ENCODE measurements at regions not wholly inside any gene's neighbourhood (a gene's known extent, or its start where the extent isn't known, plus 50 kb on each side); places are given as distances from the start of the nearest gene placed in this dataset.

- H3K9me2 ChIP-seq (replicated peaks; ENCODE audit: control insufficient read depth, low read length) = no peaks in the 10 kb centered on the region
Observed at GRCh38 chr4:14583752-14584151, 418.5 kb upstream of the CPEB2 start.

GRCh38 chr4:14592950-14593349 lies 409.3 kb upstream of the CPEB2 start:
- H3K9me3 ChIP-seq (ENCODE audit: control insufficient read depth, insufficient read depth, low read length) = no peaks in the 10 kb centered on the region
- no peak overlapping the region for H3K27ac ChIP-seq (ENCODE audit: low read depth, low read length)
- H4K20me1 ChIP-seq (ENCODE audit: control insufficient read depth, insufficient read depth, low read depth, low read length) = no peaks in the 10 kb centered on the region
- no peaks in the 10 kb centered on the region for H3K4me1 ChIP-seq (ENCODE audit: control insufficient read depth, low read length)
- H3K4me2 ChIP-seq (ENCODE audit: low read length) = no peak overlapping the region
- TF ChIP-seq EZH2phosphoT487 (IDR thresholded peaks at IDR 0.05; ENCODE audit: borderline replicate concordance, low read length) (no peak), CTCF (IDR thresholded peaks at IDR 0.05; ENCODE audit: low read depth, low read length, poor library complexity, severe bottlenecking) (no peak)
- H3K36me3 ChIP-seq (ENCODE audit: control insufficient read depth, low read length) = no peaks in the 10 kb centered on the region
- no peak overlapping the region for H3K4me3 ChIP-seq (ENCODE audit: low read length)
- no peaks in the 10 kb centered on the region for H3K9me2 ChIP-seq (replicated peaks; ENCODE audit: control insufficient read depth, low read length)
- no peaks in the 10 kb centered on the region for H3K27me3 ChIP-seq (ENCODE audit: control insufficient read depth, low read length)
- H3K79me2 ChIP-seq (ENCODE audit: control insufficient read depth, low read length) = no peaks in the 10 kb centered on the region
- H3F3A ChIP-seq (ENCODE audit: control insufficient read depth, insufficient read depth) = no peaks in the 10 kb centered on the region

More at GRCh38 chr4:14583752-14584151, 418.5 kb upstream of the CPEB2 start:
- no peak for TF ChIP-seq CTCF (IDR thresholded peaks at IDR 0.05; ENCODE audit: low read depth, low read length, poor library complexity, severe bottlenecking)
- TF ChIP-seq EZH2phosphoT487 (IDR thresholded peaks at IDR 0.05; ENCODE audit: borderline replicate concordance, low read length) = no peak
- H3K27me3 ChIP-seq (ENCODE audit: control insufficient read depth, low read length) = no peaks in the 10 kb centered on the region
- no peak overlapping the region for H3K4me2 ChIP-seq (ENCODE audit: low read length)
- no peaks in the 10 kb centered on the region for H3K36me3 ChIP-seq (ENCODE audit: control insufficient read depth, low read length)
- no peak overlapping the region for H3K27ac ChIP-seq (ENCODE audit: low read depth, low read length)
- H4K20me1 ChIP-seq (ENCODE audit: control insufficient read depth, insufficient read depth, low read depth, low read length) = no peaks in the 10 kb centered on the region
- no peaks in the 10 kb centered on the region for H3F3A ChIP-seq (ENCODE audit: control insufficient read depth, insufficient read depth)
- H3K79me2 ChIP-seq (ENCODE audit: control insufficient read depth, low read length) = no peaks in the 10 kb centered on the region
- no peak overlapping the region for H3K4me3 ChIP-seq (ENCODE audit: low read length)
- no peaks in the 10 kb centered on the region for H3K9me3 ChIP-seq (ENCODE audit: control insufficient read depth, insufficient read depth, low read length)
- H3K4me1 ChIP-seq (ENCODE audit: control insufficient read depth, low read length) = no peaks in the 10 kb centered on the region

DNA sequence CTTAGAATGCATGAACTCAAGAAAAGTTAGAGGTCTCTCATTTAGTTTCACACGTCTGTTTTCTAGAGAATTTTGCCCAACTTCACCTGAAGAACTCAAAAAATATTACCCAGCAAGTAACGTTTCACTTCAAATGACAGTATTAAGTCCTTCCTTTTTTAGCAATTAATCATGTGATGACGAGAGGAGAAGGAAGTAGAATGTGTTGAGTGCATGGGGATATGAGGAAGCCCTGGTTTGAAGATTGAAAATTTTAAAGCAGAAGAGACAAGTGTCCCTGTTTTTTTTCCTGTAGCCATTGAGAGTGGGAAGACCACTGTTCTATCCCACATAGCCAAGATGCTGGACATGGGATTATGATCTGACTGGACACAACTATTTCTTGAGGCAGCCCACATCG lies 406.3 kb upstream of the CPEB2 start:
- Histone ChIP-seq H3K4me1 (ENCODE audit: control insufficient read depth, low read length) (no peaks in the 10 kb centered on the region), H3K36me3 (ENCODE audit: control insufficient read depth, low read length) (no peaks in the 10 kb centered on the region), H3K27me3 (ENCODE audit: control insufficient read depth, low read length) (no peaks in the 10 kb centered on the region), H3K79me2 (ENCODE audit: control insufficient read depth, low read length) (no peaks in the 10 kb centered on the region), H3K9me2 (replicated peaks; ENCODE audit: control insufficient read depth, low read length) (no peaks in the 10 kb centered on the region), H4K20me1 (ENCODE audit: control insufficient read depth, insufficient read depth, low read depth, low read length) (no peaks in the 10 kb centered on the region), H3K27ac (ENCODE audit: low read depth, low read length) (no peak overlapping the region), H3F3A (ENCODE audit: control insufficient read depth, insufficient read depth) (no peaks in the 10 kb centered on the region), H3K9me3 (ENCODE audit: control insufficient read depth, insufficient read depth, low read length) (no peaks in the 10 kb centered on the region), H3K4me2 (ENCODE audit: low read length) (no peak overlapping the region), H3K4me3 (ENCODE audit: low read length) (no peak overlapping the region)
- TF ChIP-seq EZH2phosphoT487 (IDR thresholded peaks at IDR 0.05; ENCODE audit: borderline replicate concordance, low read length) (no peak), CTCF (IDR thresholded peaks at IDR 0.05; ENCODE audit: low read depth, low read length, poor library complexity, severe bottlenecking) (no peak)

- H3K36me3 ChIP-seq (ENCODE audit: control insufficient read depth, low read length) = no peaks in the 10 kb centered on the region
- no peak overlapping the region for H3K27ac ChIP-seq (ENCODE audit: low read depth, low read length)
- no peaks in the 10 kb centered on the region for H3K9me2 ChIP-seq (replicated peaks; ENCODE audit: control insufficient read depth, low read length)
- H3F3A ChIP-seq (ENCODE audit: control insufficient read depth, insufficient read depth) = no peaks in the 10 kb centered on the region
- no peaks in the 10 kb centered on the region for H3K79me2 ChIP-seq (ENCODE audit: control insufficient read depth, low read length)
- no peak overlapping the region for H3K4me2 ChIP-seq (ENCODE audit: low read length)
- H3K4me3 ChIP-seq (ENCODE audit: low read length) = no peak overlapping the region
- H4K20me1 ChIP-seq (ENCODE audit: control insufficient read depth, insufficient read depth, low read depth, low read length) = no peaks in the 10 kb centered on the region
- H3K4me1 ChIP-seq (ENCODE audit: control insufficient read depth, low read length) = no peaks in the 10 kb centered on the region
- H3K9me3 ChIP-seq (ENCODE audit: control insufficient read depth, insufficient read depth, low read length) = no peaks in the 10 kb centered on the region
- H3K27me3 ChIP-seq (ENCODE audit: control insufficient read depth, low read length) = no peaks in the 10 kb centered on the region
- no peak for TF ChIP-seq EZH2phosphoT487 (IDR thresholded peaks at IDR 0.05; ENCODE audit: borderline replicate concordance, low read length)
- TF ChIP-seq CTCF (IDR thresholded peaks at IDR 0.05; ENCODE audit: low read depth, low read length, poor library complexity, severe bottlenecking) = no peak
Observed at GRCh38 chr4:14596437-14596836, 405.8 kb upstream of the CPEB2 start.

All from DOHH2 (cell line).